ENCODE measurements at regions not wholly inside any gene's neighbourhood (a gene's known extent, or its start where the extent isn't known, plus 50 kb on each side); places are given as distances from the start of the nearest gene placed in this dataset.

DNA sequence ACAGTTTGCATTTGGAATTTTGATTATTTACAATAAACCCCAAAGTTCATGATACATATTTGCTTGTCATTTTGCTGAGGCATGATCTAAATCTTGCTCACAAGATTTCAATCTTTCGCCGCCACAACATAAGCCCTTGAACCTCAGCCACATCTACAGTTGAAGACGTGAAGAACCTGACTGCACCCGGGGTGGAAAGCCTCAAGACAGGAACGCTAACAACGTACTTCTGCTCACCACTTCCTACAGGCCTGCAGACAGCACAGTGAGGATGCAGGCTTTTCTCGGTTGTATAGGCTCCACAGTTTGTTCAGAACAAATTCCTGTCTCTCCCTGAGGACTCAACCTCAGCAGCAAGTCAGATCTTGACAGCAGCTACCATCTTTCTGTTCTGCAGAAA lies 393.8 kb upstream of the PRKCQ start:
- TF ChIP-seq EP300 (IDR thresholded peaks at IDR 0.05) = no peak
- TF ChIP-seq, protein P1, sequence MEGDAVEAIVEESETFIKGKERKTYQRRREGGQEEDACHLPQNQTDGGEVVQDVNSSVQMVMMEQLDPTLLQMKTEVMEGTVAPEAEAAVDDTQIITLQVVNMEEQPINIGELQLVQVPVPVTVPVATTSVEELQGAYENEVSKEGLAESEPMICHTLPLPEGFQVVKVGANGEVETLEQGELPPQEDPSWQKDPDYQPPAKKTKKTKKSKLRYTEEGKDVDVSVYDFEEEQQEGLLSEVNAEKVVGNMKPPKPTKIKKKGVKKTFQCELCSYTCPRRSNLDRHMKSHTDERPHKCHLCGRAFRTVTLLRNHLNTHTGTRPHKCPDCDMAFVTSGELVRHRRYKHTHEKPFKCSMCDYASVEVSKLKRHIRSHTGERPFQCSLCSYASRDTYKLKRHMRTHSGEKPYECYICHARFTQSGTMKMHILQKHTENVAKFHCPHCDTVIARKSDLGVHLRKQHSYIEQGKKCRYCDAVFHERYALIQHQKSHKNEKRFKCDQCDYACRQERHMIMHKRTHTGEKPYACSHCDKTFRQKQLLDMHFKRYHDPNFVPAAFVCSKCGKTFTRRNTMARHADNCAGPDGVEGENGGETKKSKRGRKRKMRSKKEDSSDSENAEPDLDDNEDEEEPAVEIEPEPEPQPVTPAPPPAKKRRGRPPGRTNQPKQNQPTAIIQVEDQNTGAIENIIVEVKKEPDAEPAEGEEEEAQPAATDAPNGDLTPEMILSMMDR (IDR thresholded peaks at IDR 0.05) = no peak
